BE2C (cell line): ENCODE measurements at regions not wholly inside any gene's neighbourhood (a gene's known extent, or its start where the extent isn't known, plus 50 kb on each side); places are given as distances from the start of the nearest gene placed in this dataset.
"Not testable (repeated sequence)": the region's sequence is repeated elsewhere in the genome, so short reads cannot be mapped to it uniquely, and the experiment has no call there.

Experiments
- DNase-seq: peaks from one replicate; pipeline ENCODE4 v3.0.0-alpha.2; 2020
- H3K27me3 ChIP-seq: fragments of 250-450 bp; sonication (Bioruptor Pico); 2 replicates; pipeline ENCODE4 v1.5.1; 2020; ENCODE audit warnings: mild to moderate bottlenecking
- H3K36me3 ChIP-seq: fragments of 250-450 bp; sonication (Bioruptor Pico); 2 replicates; pipeline ENCODE4 v1.5.1; 2020; ENCODE audit warnings: mild to moderate bottlenecking
- H3K4me1 ChIP-seq: fragments of 250-450 bp; sonication (Bioruptor Pico); 2 replicates; pipeline ENCODE4 v1.5.1; 2020
- H3K4me3 ChIP-seq: 2 replicates; pipeline ENCODE4 v1.5.1; 2011; ENCODE audit warnings: low read depth, low read length
- H3K9me3 ChIP-seq: fragments of 250-450 bp; sonication (Bioruptor Pico); 2 replicates; pipeline ENCODE4 v1.5.1; 2020
- TF ChIP-seq, protein P1 (sequence below): IDR thresholded peaks from 2 replicates; pipeline ENCODE4 v1.5.1; 2012; ENCODE audit warnings: mild to moderate bottlenecking, low read depth, low read length

DNA sequence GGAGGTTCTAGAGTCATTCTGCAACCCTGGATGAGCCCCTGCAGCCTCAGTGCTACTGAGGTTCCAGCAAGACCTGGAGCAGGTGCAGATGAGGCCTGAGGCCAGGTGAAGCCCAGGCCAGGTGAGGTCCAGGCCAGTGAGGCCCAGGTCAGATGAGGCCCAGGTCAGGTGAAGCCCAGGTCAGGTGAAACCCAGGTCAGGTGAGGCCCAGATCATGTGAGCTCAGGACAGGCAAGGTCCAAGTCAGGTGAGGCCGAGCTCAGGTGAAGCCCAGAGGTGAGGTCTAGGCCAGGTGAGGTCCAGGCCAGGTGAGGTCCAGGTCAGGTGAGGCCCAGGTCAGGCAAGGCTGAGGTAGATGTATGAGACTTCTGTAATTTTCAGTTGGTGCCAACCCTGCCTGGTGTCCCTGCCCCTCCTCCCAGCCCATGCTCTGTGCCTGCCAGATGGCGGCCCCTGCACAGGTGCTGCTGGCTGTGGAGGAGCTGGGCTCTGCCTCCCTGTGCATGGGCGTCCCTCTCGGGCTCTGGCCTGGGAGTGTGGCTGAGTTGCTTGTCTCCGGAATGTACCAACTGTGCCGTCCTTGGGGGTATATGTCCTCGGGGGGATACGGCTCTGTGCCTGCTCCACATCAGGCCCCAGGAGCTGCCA is 388.5 kb downstream of the TMEM121 start:
- Histone ChIP-seq H3K4me3 (no peak overlapping the region), H3K36me3 (no peaks in the 10 kb centered on the region), H3K9me3 (no peaks in the 10 kb centered on the region), H3K4me1 (no peaks in the 10 kb centered on the region), H3K27me3 (no peaks in the 10 kb centered on the region)
- DNase-seq: no peak
- TF ChIP-seq, protein P1, sequence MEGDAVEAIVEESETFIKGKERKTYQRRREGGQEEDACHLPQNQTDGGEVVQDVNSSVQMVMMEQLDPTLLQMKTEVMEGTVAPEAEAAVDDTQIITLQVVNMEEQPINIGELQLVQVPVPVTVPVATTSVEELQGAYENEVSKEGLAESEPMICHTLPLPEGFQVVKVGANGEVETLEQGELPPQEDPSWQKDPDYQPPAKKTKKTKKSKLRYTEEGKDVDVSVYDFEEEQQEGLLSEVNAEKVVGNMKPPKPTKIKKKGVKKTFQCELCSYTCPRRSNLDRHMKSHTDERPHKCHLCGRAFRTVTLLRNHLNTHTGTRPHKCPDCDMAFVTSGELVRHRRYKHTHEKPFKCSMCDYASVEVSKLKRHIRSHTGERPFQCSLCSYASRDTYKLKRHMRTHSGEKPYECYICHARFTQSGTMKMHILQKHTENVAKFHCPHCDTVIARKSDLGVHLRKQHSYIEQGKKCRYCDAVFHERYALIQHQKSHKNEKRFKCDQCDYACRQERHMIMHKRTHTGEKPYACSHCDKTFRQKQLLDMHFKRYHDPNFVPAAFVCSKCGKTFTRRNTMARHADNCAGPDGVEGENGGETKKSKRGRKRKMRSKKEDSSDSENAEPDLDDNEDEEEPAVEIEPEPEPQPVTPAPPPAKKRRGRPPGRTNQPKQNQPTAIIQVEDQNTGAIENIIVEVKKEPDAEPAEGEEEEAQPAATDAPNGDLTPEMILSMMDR: no peak

DNA sequence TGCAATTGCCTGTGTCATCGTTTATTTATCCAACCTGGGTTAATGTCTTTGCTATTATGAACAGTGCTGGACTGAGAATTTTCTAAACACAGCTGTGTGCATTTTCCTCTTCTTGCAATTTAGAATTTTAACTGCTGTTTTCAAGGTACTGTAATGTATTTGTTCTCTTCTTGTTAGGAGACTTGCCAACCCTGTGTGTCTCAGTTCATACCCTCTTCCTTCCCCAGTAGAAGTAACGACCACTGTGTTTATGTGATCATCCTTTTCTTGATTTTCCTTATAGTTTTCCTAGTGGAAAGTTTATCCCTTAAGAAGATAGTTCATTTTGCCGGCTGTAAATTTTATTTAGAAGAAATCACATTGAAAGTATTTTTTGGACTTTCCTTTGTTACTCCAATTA is 389.2 kb downstream of the TMEM121 start:
- not testable (repeated sequence) for H3K4me3 ChIP-seq, H3K4me1 ChIP-seq, H3K36me3 ChIP-seq, DNase-seq, H3K9me3 ChIP-seq, H3K27me3 ChIP-seq

DNA sequence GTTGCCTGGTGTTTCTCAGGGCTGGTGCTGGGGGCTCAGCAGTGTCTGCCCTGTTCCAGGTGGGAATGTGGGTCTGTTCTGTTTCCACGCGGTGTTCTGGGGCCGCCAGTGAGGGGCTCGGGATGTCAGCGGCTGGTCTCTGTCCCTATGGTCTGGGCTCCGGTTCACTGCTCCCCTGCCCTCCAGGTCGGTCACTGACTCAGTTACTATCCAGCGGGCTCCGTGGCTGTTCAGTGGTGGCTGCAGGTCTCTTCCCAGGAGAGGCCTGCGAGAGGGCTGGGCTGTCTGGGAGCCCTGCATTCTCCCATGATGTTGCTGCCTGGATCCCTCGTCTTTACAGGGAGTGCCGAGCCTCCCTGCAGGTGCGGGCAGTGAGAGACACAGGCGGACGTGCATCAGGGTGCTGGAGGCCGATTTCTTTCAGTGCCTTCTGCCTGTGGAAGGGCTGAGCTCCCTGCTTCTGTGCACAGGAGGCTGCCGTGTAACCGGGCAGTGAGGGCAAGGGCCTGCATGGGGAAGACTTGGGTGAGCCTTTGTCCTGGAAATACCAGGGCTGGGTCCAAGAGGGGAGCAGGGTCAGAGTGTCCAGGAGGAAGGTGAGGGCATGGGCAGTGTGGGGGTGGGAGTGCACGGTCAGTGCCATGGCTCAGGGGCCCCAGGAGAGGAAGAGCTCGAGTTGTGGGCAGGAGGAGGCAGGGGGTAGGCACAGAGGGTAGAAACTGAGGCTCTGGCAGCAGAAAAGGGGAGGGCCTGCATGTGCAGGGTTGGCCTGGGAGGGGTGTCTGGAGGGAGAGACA is 391.0 kb downstream of the TMEM121 start:
- H3K9me3 ChIP-seq, DNase-seq, H3K4me1 ChIP-seq, H3K27me3 ChIP-seq, H3K36me3 ChIP-seq, H3K4me3 ChIP-seq: not testable (repeated sequence)

DNA sequence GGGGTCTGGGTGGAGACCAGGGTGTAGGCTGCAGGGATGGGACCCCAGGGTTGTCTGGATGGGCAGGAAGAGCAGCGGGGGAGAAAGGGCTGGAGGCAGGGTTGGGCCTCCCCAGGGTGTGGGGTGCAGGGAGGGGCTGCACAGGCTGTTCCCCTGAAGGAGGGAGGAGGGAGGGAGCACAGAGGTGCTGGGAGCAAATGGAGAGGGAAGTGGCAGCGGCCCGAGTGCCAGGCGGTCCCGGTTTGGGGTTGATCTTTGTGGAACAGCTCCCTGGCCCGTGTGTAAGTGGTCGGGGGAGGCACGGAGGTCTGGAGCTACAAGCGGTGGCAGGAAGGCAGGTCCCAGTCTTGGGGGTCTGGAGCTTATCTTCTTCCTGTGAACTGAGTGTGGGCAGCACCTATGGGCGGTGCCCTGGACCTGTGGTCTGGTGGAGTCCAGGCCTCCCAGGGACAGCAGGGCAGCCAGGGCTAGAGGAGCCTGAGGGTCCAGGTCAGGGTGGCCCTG is 391.6 kb downstream of the TMEM121 start:
- H3K4me1 ChIP-seq: no peaks in the 10 kb centered on the region
- H3K9me3 ChIP-seq: no peaks in the 10 kb centered on the region
- H3K4me3 ChIP-seq: no peak overlapping the region
- TF ChIP-seq, protein P1: no peak
- no peak for DNase-seq
- no peaks in the 10 kb centered on the region for H3K36me3 ChIP-seq
- no peaks in the 10 kb centered on the region for H3K27me3 ChIP-seq

DNA sequence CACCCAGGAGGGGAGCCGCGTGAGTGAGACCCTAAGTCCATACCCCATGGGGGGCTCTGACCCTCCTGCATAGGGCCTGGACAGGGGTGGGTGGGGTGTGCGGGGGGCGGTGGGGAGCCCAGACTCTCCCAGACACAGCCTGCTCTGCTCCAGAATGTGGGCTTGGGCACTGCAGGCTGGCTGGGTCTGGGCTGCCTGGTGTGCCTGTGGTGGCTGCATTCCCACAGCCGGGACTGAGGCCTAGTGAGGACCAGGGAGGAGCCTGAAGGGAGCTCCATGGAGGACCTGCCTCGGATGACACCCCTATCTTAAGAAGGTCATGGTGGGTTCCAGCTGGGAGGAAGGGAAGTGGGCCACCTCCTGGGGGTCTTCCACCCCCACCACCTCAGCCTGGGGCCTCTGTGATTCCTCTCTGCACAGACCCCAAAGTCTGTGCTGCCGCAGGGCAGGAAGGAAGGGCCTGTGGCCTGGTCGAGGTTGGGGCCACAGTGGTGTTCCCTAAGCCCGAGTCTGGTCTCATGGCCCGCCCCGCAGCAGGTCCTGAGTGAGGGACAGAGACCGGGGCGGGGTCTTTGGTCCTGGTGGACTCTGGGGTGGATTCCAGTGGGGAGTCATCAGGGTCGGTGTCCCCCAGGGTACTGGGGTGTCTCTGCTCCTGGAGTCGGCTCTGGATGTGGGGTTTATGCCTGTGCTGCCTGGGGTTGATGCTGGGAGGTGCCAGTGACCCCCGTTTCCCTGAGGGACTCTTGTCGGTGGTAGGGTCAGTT is 392.3 kb downstream of the TMEM121 start:
- no peak overlapping the region for H3K4me3 ChIP-seq
- H3K4me1 ChIP-seq: peaks cover under 1% of the 10 kb centered on the region; the same call in 1 of the 2 replicates
- no peaks in the 10 kb centered on the region for H3K36me3 ChIP-seq
- TF ChIP-seq, protein P1: no peak
- no peak for DNase-seq
- no peaks in the 10 kb centered on the region for H3K27me3 ChIP-seq
- H3K9me3 ChIP-seq: no peaks in the 10 kb centered on the region

DNA sequence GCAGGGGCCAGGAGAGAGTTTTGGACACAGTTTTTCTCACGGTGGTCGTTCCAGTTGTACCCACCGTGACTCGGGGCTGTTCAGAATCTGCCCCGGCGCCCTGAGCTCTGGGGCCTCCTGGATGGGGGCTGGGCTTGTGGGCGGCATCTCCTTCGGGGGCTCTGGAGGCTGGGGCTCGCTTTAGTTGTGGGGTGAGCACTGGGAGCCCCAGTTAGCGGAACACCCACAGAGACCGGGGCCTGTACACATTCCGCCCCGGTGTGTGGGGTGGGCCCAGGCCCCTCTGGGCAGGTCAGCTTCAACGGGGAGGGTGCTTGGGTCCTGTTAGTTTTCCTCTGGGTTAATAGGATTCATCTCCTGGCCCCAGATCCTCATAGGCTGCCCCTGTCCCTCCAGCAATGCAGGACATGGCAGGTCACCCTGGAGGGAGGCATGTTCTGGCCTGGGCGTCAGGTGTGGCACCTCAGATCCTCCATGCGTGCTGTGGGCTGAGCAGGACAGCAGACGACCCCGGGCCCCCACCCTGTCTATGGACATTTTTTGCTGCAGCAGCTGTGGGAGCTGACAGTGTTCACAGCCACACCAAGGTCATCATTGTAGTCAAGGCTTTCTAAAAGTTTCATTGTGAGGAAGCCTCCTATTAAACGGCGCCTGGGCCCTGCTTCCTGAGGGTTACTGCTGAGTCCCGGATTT is 393.2 kb downstream of the TMEM121 start:
- Histone ChIP-seq H3K27me3 (no peaks in the 10 kb centered on the region), H3K36me3 (no peaks in the 10 kb centered on the region), H3K4me1 (peaks cover 2% of the 10 kb centered on the region; the same call in 1 of the 2 replicates), H3K4me3 (no peak overlapping the region), H3K9me3 (no peaks in the 10 kb centered on the region)
- no peak for DNase-seq
- TF ChIP-seq, protein P1: no peak

DNA sequence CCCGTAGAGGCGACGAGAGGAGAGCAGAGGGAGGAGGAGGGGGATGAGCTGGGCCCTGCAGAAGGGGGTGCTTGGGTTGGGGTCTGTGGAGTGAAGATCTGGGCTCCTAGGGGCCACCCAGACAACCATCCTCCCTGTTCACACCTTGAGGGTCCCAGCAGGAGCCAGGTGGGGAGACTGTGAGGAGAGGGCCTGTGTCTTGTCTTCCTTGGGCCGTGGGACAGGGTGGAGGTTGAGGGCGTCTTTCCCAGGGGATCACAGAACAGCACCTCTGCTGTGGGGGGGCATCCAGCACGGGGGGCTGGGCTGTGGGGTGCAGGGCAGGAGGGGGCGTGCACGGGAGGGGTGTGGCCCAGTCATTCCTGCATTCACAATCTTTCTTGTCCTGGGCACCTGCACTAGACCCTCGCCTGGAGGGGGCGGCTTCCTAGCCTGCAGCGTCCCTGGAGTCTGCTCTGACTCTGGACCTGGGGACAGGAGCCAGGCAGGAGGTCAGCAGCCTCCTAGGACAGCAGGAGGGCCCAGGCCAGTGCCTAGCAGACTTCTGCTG is 393.8 kb downstream of the TMEM121 start:
- H3K4me3 ChIP-seq, H3K9me3 ChIP-seq, H3K27me3 ChIP-seq, DNase-seq, H3K4me1 ChIP-seq, H3K36me3 ChIP-seq: not testable (repeated sequence)

DNA sequence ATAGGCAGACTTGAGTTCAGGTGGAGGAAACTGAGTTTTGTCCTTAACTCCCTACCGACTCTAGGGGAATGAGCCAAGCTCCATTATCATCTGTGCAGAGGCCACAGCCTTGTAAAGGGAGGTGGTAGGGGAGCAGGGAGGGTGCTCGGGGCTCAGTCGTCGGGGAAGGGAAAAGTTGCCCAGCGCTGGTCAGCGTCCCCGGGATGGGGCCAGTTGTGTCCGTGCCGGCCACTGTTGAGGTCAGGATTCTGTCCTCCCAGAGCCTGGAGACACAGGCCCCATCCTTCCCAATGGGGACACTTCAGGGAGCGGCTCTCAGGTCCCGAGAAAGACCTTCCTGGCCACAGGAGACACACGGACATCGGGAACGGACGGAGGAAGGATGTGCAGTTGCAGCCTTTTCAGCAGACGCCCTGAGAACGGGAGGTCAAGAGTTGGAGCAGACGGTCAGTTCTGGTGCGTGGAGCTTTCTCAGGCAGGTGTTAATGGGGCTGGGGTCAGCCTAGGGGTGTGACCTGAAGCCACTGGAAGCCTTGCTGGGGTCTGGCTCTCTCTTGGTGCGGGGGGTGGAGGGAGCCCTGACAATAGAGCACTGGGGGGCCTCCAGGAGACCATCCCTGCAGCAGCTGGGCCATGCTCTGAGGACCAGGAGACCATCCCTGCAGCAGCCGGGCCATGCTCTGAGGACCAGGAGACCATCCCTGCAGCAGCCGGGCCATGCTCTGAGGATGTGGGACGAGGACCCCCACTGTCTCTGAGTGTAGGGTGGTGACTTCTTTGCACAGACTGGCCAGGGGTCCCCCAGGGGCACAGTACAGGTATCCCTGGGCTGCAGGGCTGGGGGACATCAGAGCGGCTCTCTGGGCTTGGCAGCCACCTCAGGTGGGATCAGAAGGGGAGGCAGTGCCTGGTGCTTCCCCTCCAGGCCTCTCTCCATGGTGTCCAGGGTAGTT is 394.7 kb downstream of the TMEM121 start:
- peak; percentile 3 for DNase-seq
- not testable (repeated sequence) for H3K4me3 ChIP-seq, H3K36me3 ChIP-seq, H3K27me3 ChIP-seq, H3K4me1 ChIP-seq, H3K9me3 ChIP-seq

DNA sequence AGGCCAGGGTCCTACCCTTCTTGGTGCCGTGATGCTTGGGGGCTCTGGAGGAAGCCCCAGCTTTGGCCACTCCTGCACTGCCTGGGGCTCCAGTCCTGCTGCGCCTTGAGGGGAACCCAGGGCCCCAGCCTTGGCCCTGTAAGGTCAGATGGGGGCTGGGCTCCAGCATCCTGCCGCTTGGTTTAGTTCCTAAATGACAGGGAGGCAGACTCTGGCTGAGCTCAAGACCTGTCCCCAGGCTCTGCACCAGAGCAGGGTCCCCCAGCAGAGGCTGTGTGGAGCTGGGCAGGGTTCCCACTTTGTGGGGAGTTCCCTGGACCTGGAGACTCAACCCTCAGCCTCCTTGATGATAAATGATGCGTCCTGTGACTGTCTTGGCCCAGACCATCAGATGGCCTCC is 395.4 kb downstream of the TMEM121 start:
- H3K4me3 ChIP-seq, H3K36me3 ChIP-seq, H3K4me1 ChIP-seq, H3K27me3 ChIP-seq, H3K9me3 ChIP-seq, DNase-seq: not testable (repeated sequence)
